ENCODE measurements at regions not wholly inside any gene's neighbourhood (a gene's known extent, or its start where the extent isn't known, plus 50 kb on each side); places are given as distances from the start of the nearest gene placed in this dataset.

DNA sequence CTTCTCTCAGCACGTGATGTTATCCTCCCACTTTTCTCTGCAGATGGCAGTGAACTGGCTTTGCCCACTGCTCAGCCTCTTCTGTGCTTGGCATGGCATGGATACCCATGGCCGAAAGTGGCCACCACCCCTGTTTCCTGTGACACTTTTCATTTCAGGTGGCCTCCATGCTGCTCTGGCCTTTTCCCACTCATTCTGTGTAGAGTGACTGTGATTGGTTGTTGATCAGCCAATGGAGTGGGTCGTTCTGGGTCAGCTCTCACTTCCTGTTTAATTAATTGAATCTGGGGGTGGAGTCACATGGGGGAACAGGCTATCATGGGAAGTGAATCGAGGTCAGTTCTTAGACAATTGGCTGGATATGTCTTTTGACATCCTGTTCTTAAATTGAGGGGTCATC lies 350.1 kb upstream of the EEF2KMT start:
- TF ChIP-seq, protein P1, sequence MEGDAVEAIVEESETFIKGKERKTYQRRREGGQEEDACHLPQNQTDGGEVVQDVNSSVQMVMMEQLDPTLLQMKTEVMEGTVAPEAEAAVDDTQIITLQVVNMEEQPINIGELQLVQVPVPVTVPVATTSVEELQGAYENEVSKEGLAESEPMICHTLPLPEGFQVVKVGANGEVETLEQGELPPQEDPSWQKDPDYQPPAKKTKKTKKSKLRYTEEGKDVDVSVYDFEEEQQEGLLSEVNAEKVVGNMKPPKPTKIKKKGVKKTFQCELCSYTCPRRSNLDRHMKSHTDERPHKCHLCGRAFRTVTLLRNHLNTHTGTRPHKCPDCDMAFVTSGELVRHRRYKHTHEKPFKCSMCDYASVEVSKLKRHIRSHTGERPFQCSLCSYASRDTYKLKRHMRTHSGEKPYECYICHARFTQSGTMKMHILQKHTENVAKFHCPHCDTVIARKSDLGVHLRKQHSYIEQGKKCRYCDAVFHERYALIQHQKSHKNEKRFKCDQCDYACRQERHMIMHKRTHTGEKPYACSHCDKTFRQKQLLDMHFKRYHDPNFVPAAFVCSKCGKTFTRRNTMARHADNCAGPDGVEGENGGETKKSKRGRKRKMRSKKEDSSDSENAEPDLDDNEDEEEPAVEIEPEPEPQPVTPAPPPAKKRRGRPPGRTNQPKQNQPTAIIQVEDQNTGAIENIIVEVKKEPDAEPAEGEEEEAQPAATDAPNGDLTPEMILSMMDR (IDR thresholded peaks at IDR 0.05; ENCODE audit: low read depth, low read length): no peak
- TF ChIP-seq MYC (IDR thresholded peaks at IDR 0.05; ENCODE audit: low read depth, low read length) (no peak), POLR2A (IDR thresholded peaks at IDR 0.05; ENCODE audit: extremely low read depth, insufficient read length) (no peak)
- TF ChIP-seq, protein P2, sequence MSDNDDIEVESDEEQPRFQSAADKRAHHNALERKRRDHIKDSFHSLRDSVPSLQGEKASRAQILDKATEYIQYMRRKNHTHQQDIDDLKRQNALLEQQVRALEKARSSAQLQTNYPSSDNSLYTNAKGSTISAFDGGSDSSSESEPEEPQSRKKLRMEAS (IDR thresholded peaks at IDR 0.05; ENCODE audit: low read depth, low read length): no peak
